GM19324 (cell line): ENCODE measurements at regions not wholly inside any gene's neighbourhood (a gene's known extent, or its start where the extent isn't known, plus 50 kb on each side); places are given as distances from the start of the nearest gene placed in this dataset.
"Not testable (repeated sequence)": the region's sequence is repeated elsewhere in the genome, so short reads cannot be mapped to it uniquely, and the experiment has no call there.

Experiments
- ATAC-seq: cut with Tn5 transposase; IDR thresholded peaks from one replicate; pipeline ENCODE4 v1.9.1; 2021; ENCODE audit warnings: mild to moderate bottlenecking, moderate library complexity; ENCODE audit not compliant: unreplicated experiment, low FRiP score

DNA sequence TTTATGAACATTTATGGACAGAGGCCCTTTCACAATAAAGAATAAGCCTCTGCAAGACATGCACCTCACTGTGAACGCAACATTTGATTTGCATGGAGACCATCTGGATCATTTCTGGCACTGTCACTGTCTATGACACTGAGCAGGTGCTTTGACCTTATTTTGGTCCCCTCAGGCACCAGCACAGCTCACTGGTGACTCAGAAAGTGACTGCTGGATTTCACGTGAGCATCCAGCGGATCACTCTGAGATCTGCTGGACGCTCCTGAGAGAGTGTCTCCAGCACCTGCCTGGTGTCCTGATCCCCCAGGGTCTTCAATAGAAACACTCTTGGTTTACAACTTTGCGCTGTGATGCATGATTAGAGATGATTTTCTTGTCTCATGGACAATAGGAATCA is 375.7 kb downstream of the TENT5A start:
- ATAC-seq = no peak

GRCh38 chr6:81373414-81373813 is 379.1 kb downstream of the TENT5A start:
- no peak for ATAC-seq

- no peak for ATAC-seq
These were observed 380.6 kb downstream of the TENT5A start for GRCh38 chr6:81371930-81372329.

DNA sequence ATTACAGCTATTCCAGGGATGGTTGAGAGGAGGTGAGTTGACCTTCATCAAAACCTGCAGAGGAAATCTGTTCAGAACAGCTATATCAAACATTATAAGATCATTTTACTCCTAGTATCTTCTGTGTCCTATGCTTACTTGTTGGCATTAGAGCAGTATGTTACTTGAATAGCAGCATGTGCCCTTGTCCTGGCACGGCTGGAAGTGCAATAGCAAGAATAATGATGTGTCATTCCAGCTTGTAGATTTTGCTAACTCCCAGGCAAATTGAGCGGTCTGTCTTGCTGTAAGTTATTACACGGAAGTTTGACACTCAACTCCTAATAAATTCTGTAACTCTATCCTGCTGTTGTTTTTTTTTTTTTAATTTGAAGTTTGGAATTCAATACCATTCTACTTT is 385.5 kb downstream of the TENT5A start:
- no peak for ATAC-seq

DNA sequence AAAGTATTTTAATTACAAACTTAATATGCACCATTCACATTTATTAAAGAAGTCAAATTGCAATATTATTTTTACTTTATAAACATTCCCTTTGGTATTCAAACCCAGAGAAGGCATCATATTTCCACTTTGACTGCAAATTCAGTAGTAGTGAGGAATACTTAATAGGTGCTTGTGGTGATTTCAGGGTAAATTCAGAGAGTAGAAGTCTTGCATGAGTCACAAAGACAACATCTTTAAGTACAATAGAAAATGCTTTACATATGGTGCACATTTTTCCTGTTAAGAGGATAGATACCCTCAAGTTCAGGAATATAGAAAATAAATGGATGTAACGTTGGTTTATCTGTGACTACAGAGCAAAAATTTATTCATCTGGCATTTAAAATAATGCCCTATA is 390.2 kb downstream of the TENT5A start:
- no peak for ATAC-seq

DNA sequence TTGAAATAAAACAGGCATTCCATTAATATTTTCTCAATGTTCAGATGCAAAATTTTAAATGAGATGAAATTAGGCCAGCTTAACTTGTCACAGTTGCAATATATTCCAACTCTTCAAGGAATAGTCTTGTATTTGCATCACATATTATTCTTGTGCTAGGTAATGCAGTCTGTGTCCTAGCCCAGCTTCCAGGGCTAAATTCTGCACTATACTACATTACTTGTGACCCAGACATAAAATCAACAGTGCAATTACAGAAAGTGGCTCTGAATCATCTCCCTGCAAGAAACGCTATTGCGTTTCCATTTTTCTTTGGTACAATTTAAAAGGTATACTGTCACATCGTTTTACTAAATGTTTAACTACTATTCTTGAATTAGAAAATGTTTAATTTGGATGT is 399.2 kb downstream of the TENT5A start:
- no peak for ATAC-seq

DNA sequence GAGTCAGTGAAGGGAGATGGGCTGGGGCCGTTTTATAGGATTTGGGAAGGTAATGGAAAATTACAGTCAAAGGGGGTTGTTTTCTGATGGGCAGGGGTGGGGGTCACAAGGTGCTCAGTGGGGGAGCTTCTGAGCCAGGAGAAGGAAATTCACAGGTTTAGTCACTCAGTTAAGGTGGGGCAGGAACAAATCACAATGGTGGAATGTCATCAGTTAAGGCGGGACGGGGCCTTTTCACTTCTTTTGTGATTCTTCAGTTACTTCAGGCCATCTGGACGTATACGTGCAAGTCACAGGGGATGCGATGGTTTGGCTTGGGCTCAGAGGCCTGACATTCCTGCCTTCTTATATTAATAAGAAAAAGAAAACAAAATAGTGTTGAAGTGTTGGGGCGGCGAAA is 408.5 kb downstream of the TENT5A start:
- ATAC-seq = not testable (repeated sequence)

GRCh38 chr6:81340946-81341345 is 411.5 kb downstream of the TENT5A start:
- no peak for ATAC-seq

- no peak for ATAC-seq
These were observed 421.0 kb downstream of the TENT5A start for GRCh38 chr6:81331526-81331925.

GRCh38 chr6:81328700-81329099 is 423.8 kb downstream of the TENT5A start:
- no peak for ATAC-seq

DNA sequence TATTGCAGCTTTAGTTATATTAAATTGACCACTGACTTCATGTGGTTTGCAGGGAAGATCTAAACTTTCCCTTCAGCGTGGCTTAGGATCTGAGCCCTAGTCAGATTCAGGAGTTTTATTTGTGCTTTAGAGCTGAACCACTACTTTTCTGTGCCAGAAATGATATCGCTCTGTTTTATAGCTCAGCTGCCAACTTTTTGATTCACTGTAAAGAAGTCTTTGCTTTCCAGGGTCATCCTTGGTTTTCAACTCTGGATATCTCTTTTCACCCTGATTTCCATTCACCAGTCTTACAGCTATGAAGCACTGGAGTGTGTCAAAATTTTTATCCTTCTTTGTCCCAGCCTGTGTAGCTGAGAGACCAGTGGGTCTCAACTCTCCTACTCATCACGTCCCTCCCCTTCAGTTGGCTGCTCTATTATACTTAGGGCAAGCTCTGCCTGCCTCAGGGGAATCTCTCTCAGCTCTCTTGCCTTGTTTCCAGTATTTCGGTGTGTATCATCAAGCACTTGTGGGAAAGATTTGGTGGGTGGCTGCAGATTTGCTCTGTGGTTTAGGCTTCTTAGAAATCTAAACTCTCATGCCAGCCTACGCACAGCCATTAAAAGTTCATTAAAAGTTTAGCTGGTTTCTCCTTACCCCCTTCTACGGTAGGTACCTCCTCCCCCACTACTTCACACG is 425.5 kb downstream of the TENT5A start:
- ATAC-seq = no peak

- no peak for ATAC-seq
These were observed 442.7 kb downstream of the TENT5A start for GRCh38 chr6:81309811-81310210.

- no peak for ATAC-seq
These were observed 443.8 kb downstream of the TENT5A start for GRCh38 chr6:81308577-81309279.

DNA sequence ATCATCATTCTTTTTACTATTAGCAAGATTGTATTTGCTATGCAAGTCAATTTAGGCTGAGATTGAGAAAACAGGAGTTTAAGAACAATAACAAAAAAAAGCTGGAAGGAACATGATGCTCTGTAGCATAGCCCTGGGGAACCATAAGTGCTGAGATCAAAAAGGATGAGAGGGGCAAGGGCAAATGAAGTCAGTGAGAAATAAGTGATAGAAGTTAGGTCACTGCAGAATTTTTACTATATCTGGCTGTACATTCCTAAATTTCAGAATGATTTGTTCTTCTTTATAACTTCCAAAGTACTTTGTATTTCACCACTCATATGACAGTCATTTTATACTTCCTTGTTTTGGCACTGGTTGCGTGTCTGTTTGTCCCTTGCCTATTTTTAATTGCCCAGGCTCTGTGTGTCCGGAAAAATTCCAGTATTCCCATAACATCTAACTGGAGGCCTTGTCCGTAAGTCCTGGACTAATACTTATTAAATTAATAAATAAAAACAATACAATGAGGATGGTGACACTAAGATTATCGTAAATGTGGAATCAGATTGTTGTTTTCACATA is 444.7 kb downstream of the TENT5A start:
- no peak for ATAC-seq

- ATAC-seq = no peak
These were observed 448.0 kb downstream of the TENT5A start for GRCh38 chr6:81304466-81304865.

GRCh38 chr6:81300961-81301360 is 451.5 kb downstream of the TENT5A start:
- no peak for ATAC-seq

DNA sequence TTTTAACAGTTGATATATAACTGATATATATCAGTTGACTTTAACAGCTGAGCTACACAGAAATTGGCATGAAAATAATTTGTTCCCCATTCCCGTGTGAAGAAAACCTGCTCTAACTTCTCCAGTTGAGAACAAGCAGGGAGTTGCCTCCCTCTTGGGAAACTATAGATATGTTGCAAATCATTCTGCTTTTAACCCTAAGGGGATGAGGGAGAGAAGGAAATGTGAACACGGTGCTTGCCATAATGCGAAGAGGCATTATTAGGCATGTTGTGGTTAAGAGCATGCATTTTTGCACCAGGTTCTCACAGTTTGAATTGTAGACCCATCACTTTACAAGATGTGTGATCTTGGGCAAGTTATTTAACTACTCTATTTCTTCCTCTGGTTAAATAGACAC is 453.7 kb downstream of the TENT5A start:
- ATAC-seq = no peak

DNA sequence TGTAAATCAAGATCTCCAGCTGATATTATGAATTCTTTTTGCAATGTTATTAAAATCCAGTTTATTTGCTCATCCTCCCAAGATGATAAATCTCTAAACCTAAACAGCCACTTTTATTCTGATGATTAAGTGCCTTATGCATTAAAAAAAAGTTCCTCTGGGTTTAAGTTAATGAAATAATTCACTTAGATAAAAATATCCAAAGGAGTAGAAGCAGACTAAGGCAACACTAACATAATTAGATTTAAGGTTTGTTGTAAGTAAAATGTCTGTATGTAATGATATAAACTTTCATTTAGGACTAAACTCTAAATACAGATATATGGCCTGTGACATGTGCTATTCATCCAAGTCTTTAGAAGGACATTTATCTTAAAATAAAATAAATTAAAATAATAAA is 457.2 kb downstream of the TENT5A start:
- ATAC-seq = no peak

GRCh38 chr6:81293896-81294295 is 458.6 kb downstream of the TENT5A start:
- ATAC-seq = no peak

- ATAC-seq = no peak
These were observed 463.3 kb downstream of the TENT5A start for GRCh38 chr6:81289229-81289628.

DNA sequence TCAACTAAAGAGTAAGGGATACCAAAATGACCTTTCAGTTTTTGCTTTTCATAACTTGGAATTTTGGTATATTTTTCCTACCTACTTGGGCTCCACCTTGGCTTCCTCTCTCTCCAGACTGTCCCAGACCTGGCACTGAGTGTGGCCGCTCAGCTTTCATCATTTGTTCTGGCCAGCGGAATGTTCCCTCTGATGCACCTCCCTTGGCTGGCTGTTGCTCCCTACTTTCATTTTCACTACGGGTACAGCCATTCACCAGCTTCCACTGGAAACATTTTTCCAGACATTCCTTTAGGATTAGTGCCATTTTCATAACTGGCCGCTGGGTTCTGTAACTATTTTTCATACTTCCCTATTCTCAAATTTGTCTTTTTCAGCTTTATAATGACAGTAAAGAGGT is 487.4 kb downstream of the TENT5A start:
- no peak for ATAC-seq
